Cardiac muscle cell (in vitro differentiated cells and primary cell): ENCODE measurements at regions not wholly inside any gene's neighbourhood (a gene's known extent, or its start where the extent isn't known, plus 50 kb on each side); places are given as distances from the start of the nearest gene placed in this dataset.

Experiments used
- DNase-seq, 2 donors: peaks; one replicate each; pipeline versions ENCODE4 v3.0.0 to v3.0.0-alpha.2; 2010 to 2017; ENCODE audit warnings: low read depth in 1 of 2, low spot score in 1 of 2
- H3K27ac ChIP-seq: fragments of 200-600 bp; sonication (generic); 2 replicates; pipeline ENCODE4 v1.5.1; 2016
- H3K27me3 ChIP-seq: fragments of 200-600 bp; sonication (generic); 2 replicates; pipeline ENCODE4 v1.6.0; 2016; ENCODE audit warnings: control low read depth
- H3K36me3 ChIP-seq: fragments of 200-600 bp; sonication (generic); 2 replicates; pipeline ENCODE4 v1.5.1; 2016; ENCODE audit warnings: control low read depth
- H3K4me1 ChIP-seq: fragments of 200-600 bp; sonication (generic); 2 replicates; pipeline ENCODE4 v1.8.1; 2017; ENCODE audit warnings: low read depth, mild to moderate bottlenecking, mixed run types
- H3K4me3 ChIP-seq: fragments of 200-600 bp; sonication (generic); 2 replicates; pipeline ENCODE4 v1.5.1; 2016; ENCODE audit warnings: mild to moderate bottlenecking
- H3K9me3 ChIP-seq: fragments of 200-600 bp; sonication (generic); 2 replicates; pipeline ENCODE4 v1.5.1; 2017; ENCODE audit warnings: low read depth, mild to moderate bottlenecking, control low read depth
- CTCF ChIP-seq: IDR thresholded peaks from 2 replicates; pipeline ENCODE4 v1.5.1; 2012; ENCODE audit warnings: low read depth, mild to moderate bottlenecking, low read length

GRCh38 chr18:22307528-22307927 is 110.2 kb downstream of the CTAGE1 start:
- DNase-seq, result no peak
- Histone ChIP-seq H3K4me1 (no peaks in the 10 kb centered on the region), H3K9me3 (no peaks in the 10 kb centered on the region), H3K27me3 (no peaks in the 10 kb centered on the region), H3K36me3 (no peaks in the 10 kb centered on the region), H3K4me3 (no peak overlapping the region), H3K27ac (no peak overlapping the region)
- no peak for TF ChIP-seq CTCF

GRCh38 chr18:22303927-22304326 is 113.8 kb downstream of the CTAGE1 start:
- Histone ChIP-seq H3K27me3 (no peaks in the 10 kb centered on the region), H3K36me3 (no peaks in the 10 kb centered on the region), H3K9me3 (no peaks in the 10 kb centered on the region), H3K4me1 (peaks cover 5% of the 10 kb centered on the region), H3K27ac (no peak overlapping the region), H3K4me3 (no peak overlapping the region)
- no peak for DNase-seq
- no peak for TF ChIP-seq CTCF

DNA sequence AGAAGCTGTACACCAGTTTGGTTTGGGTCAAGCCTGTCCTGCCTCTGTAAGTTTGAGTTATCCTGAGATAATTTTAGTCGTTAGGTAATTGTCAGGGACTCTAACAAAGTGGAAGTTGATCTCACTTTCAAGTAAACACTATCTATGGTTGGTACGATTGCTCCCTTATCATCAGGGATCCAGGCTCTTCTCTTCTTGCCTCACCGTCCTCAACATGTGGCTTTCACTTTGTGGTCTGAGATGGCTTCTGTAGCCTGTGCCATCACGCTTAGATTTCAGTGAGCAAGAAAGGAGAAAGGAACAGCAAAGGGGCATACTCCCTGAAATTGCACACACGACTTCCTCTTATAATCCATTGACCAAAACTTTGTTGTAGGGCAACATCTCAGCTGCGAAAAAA is 115.6 kb downstream of the CTAGE1 start:
- H3K36me3 ChIP-seq, result no peaks in the 10 kb centered on the region
- no peak for TF ChIP-seq CTCF
- H3K4me1 ChIP-seq, result peaks cover 5% of the 10 kb centered on the region
- H3K4me3 ChIP-seq, result no peak overlapping the region
- no peaks in the 10 kb centered on the region for H3K27me3 ChIP-seq
- no peak for DNase-seq
- H3K9me3 ChIP-seq, result no peaks in the 10 kb centered on the region
- no peak overlapping the region for H3K27ac ChIP-seq

- H3K27me3 ChIP-seq, result no peaks in the 10 kb centered on the region
- TF ChIP-seq CTCF, result no peak
- no peaks in the 10 kb centered on the region for H3K36me3 ChIP-seq
- H3K4me3 ChIP-seq, result no peak overlapping the region
- peaks cover 5% of the 10 kb centered on the region for H3K4me1 ChIP-seq
- peak in 1 of 2 donors; percentile 59 for DNase-seq
- H3K9me3 ChIP-seq, result no peaks in the 10 kb centered on the region
- no peak overlapping the region for H3K27ac ChIP-seq
Observed at GRCh38 chr18:22300665-22301636, 116.8 kb downstream of the CTAGE1 start.

DNA sequence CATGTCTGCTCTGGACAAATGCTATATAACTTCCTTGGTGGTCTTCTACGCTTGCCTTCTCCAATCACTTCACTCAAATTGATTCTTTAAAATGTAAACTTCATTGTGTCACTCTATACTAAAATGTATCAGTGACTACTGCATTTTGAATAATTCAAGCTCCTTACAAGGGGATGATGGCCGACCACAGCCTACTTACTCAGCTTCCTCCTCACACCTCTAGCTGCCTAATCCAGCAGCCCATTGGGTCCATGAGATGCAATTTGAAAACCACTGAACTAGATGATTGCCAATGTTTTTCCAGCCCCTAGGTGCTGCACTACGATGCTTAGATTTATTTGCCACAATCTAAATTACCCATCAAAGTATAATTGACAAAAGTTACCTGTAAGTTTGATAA is 120.7 kb downstream of the CTAGE1 start:
- DNase-seq, result no peak
- no peak overlapping the region for H3K4me3 ChIP-seq
- H3K9me3 ChIP-seq, result no peaks in the 10 kb centered on the region
- H3K36me3 ChIP-seq, result no peaks in the 10 kb centered on the region
- H3K27me3 ChIP-seq, result no peaks in the 10 kb centered on the region
- H3K27ac ChIP-seq, result no peak overlapping the region
- H3K4me1 ChIP-seq, result no peaks in the 10 kb centered on the region
- TF ChIP-seq CTCF, result no peak
